HG03342 (cell line): ENCODE measurements at regions not wholly inside any gene's neighbourhood (a gene's known extent, or its start where the extent isn't known, plus 50 kb on each side); places are given as distances from the start of the nearest gene placed in this dataset.
"Not testable (repeated sequence)": the region's sequence is repeated elsewhere in the genome, so short reads cannot be mapped to it uniquely, and the experiment has no call there.

Source experiments
- ATAC-seq: cut with Tn5 transposase; IDR thresholded peaks from one replicate; pipeline ENCODE4 v1.9.1; 2021; ENCODE audit warnings: mild to moderate bottlenecking, moderate library complexity; ENCODE audit not compliant: unreplicated experiment

DNA sequence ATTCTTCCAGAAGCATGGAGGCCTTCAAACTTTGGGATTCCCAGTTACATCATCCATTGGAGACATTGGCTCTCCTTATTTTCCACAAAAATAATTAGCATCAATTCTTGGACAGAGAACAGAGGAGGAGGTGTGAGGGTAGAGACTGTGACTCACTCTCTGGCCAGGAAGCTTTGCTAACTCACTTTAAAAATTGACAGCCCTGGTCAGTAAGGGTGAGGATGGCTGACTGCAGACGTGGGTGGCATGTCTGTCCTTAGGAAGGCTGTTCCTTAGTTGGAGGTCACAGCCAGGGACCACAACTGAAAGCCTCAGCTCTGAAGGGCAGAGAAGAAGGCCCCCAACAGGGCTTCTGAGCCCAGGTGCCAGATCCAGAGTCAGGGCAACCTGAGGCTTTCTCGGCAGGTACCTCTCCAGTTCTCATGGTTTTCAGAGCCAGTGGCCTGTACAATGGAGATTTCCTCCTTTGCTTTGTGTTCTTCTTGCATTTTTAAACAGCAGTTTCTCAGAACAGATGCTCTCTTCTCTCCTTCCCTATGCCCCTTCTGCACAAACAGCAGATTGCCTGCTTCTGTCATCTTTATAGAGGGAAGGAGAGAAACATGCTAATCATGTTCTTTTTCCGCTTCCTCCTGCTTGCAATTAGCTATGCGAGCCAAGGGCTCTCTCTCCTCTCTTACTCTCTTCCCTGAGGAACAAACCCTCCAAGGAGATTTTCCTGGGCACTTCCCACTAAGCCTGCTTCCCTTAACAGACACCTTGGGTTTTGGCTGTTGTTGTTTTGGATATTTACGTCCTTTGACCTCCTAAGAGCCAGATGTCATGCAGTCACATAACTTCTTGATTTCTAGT lies 92.5 kb upstream of the ZNF366 start:
- no peak for ATAC-seq

DNA sequence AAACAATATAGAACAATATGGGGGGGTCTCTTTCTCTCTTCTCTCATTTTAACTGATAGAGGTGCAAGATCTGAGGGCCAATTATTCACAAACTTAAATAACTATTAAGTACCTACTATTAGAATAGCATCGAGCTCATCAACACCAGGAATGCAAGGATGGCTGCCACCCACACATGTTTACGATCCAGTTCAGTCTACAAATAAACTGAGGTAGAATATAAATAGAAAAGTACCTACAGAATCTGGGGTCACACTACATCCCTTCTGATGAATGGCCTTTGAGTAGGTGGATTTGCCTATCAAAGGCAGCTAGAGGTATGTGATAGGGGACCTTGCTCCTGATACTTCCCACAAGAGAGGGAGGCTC lies 91.8 kb upstream of the ZNF366 start:
- no peak for ATAC-seq

GRCh38 chr5:72598401-72599064 lies 91.3 kb upstream of the ZNF366 start:
- ATAC-seq: no peak

GRCh38 chr5:72597456-72597948 lies 90.3 kb upstream of the ZNF366 start:
- ATAC-seq: no peak

- ATAC-seq: no peak
These were observed 89.7 kb upstream of the ZNF366 start for GRCh38 chr5:72596956-72597355.

GRCh38 chr5:72588640-72589039 lies 81.4 kb upstream of the ZNF366 start:
- no peak for ATAC-seq

DNA sequence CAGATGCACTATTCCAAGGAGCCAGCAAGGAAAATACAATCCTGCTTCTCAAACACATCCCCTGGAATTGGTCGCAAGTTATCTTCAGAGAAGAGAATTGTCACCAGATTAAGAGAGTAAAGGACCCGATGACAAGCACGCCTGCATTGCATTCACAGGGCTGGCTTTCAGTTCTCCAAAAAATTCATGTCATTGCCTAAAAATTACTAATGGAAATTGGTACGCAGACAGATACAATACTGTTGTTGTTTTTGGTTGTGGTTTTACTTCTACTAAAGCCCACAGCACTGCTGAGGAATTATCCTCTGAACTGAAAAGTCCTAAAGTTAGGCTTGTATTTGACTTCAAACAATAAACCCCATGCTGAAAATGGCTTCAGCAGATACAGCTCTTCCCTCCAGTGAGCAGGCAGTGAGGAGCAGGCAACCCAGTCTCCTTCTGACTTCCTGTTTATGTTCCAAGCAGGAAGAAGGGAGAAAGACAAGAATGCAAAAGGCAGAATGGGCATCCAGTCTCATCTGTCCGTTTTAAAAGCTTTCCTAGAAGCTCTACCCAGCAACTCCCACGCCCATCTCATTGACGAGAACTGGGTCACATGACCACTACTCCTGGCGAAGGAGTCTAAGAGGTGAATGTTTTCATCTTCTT lies 80.6 kb upstream of the ZNF366 start:
- no peak for ATAC-seq

DNA sequence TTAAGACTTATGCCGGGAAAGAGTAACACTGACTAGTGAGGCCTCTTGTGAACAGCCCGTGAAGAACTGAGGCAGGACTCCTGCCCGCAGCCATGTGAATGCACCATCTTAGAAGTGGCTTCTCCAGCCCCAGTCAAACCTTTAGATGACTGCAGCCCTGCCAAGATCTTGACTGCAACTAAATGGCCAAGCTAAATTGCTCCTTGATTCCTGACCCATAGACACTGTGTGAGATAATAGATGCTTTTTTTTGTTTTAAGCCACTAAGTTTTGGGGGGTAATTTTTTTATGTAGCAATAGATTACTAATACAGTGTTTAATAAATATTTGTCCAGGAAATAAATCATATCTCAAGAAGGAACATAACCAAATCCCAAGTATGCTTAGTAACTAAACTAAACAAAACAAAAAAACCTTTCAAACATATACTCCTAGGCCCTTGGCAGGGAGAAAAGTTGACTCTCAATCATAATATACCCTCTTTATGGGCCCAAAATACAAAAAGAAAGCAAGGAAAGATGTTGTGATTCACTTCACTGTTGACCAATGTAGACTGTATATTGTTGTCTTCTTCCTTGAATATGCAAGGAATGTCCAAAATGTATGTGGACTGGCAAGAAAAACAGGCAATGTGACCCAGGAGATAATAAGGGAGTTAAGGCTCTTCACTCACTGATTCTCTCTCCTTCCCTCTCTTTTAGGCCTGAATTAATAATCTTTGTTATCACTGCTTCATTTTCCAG lies 79.7 kb upstream of the ZNF366 start:
- no peak for ATAC-seq

- peak; percentile 52 for ATAC-seq
These were observed 77.3 kb upstream of the ZNF366 start for GRCh38 chr5:72584466-72584865.

GRCh38 chr5:72579290-72579689 lies 72.1 kb upstream of the ZNF366 start:
- ATAC-seq: not testable (repeated sequence)

DNA sequence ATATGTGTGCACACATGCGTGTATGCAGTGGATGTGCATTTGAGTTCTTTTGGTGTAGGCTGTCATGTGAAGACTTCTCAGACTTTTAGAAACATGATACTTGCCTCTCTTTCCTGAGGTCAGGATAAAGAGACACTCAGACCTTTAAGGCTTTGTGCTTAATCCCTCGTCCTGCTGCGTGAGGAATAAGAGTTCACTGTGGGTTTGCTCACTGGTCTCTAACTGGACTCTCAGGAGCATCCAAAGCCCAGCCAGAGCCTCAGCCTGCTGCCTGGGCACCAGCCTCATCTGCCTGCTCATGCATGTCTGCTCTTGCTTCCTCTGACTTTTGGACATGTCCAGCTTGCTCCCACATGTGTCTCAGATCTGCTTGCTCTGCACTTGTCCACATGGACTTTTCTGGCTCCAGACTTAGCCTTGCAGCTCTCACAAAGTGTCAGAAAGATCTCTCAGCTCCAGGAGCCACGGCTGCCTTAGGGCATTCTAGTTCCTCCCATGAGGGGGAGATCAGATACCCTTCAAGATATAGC lies 65.1 kb upstream of the ZNF366 start:
- ATAC-seq: no peak

DNA sequence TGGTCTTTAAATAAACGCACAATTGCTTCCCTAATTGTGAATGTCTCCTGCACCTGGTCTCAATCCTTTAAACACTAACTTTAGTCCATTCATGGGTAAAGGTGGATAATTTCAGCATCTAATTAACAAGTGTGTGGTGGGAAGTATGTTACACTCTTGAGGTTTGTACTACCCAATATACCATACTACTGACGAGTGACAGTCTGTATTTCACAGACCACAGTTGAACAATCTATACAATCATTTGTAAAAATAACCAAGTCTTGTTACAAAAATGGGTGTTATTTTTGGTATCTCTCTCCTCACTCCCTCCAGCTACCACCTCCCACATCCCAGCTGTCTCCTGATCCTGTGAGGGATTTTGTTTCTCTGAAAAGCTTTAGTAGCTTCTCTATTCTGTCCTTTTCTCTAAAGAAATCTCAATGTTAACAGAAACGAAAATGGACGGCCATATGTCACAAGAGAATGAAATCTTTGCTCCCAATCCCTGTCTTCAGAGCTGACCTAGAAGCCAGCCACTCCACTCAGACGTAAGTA lies 62.3 kb upstream of the ZNF366 start:
- no peak for ATAC-seq

GRCh38 chr5:72566746-72567145 lies 59.5 kb upstream of the ZNF366 start:
- no peak for ATAC-seq

GRCh38 chr5:72565513-72566289 lies 58.5 kb upstream of the ZNF366 start:
- ATAC-seq: no peak

- no peak for ATAC-seq
These were observed 55.5 kb upstream of the ZNF366 start for GRCh38 chr5:72562717-72563116.

GRCh38 chr5:72561148-72561972 lies 54.1 kb upstream of the ZNF366 start:
- ATAC-seq: no peak

GRCh38 chr5:72559866-72560766 lies 52.9 kb upstream of the ZNF366 start:
- ATAC-seq: no peak

DNA sequence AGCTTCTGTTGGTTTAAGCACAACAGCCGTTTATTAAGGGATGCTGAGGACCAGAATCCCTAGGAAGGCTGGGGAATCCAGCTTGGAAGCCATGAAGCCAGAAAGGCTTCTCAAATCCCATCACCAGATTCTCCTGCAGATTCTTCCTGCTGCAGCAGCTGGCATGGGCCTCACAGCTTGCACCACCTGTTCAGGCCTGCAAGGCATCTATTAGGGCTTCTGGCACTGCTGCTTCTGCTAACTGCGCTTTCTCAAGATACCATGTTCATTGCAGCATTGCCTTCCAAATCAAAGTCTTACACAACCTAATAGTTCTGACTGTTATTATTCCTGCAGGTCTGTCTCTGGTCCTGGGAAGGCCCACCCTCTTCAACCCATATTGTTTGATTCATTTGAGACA lies 51.2 kb upstream of the ZNF366 start:
- no peak for ATAC-seq
